NCI-H82 treated with DMSO at 0.1 percent for 48 hours (cell line): ENCODE measurements at regions not wholly inside any gene's neighbourhood (a gene's known extent, or its start where the extent isn't known, plus 50 kb on each side); places are given as distances from the start of the nearest gene placed in this dataset.
"Not testable (repeated sequence)": the region's sequence is repeated elsewhere in the genome, so short reads cannot be mapped to it uniquely, and the experiment has no call there.

Source experiments
- DNase-seq: peaks from one replicate; lab custom pipeline; 2025; ENCODE audit not compliant: unreplicated experiment; lab: John Stamatoyannopoulos, UW

GRCh38 chr14:34180434-34180833 is 229.6 kb upstream of the EGLN3 start:
- DNase-seq = no peak

GRCh38 chr14:34179727-34180126 is 228.9 kb upstream of the EGLN3 start:
- no peak for DNase-seq

GRCh38 chr14:34177466-34177865 is 226.6 kb upstream of the EGLN3 start:
- no peak for DNase-seq

- no peak for DNase-seq
Measured at GRCh38 chr14:34175574-34175973, 224.7 kb upstream of the EGLN3 start.

GRCh38 chr14:34174973-34175372 is 224.1 kb upstream of the EGLN3 start:
- DNase-seq = no peak

- DNase-seq = no peak
Measured at GRCh38 chr14:34173916-34174315, 223.0 kb upstream of the EGLN3 start.

GRCh38 chr14:34172550-34173368 is 221.9 kb upstream of the EGLN3 start:
- no peak for DNase-seq

- no peak for DNase-seq
Measured at GRCh38 chr14:34172173-34172451, 221.2 kb upstream of the EGLN3 start.

GRCh38 chr14:34171431-34172172 is 220.7 kb upstream of the EGLN3 start:
- no peak for DNase-seq

- no peak for DNase-seq
Measured at GRCh38 chr14:34170882-34171281, 220.0 kb upstream of the EGLN3 start.

GRCh38 chr14:34169561-34169960 is 218.7 kb upstream of the EGLN3 start:
- DNase-seq = no peak

GRCh38 chr14:34168656-34169055 is 217.8 kb upstream of the EGLN3 start:
- DNase-seq = no peak

- no peak for DNase-seq
Measured at GRCh38 chr14:34165847-34166350, 215.0 kb upstream of the EGLN3 start.

GRCh38 chr14:34164162-34164864 is 213.4 kb upstream of the EGLN3 start:
- DNase-seq = no peak

GRCh38 chr14:34161351-34162082 is 210.6 kb upstream of the EGLN3 start:
- DNase-seq = no peak

GRCh38 chr14:34160619-34161018 is 209.7 kb upstream of the EGLN3 start:
- no peak for DNase-seq

- DNase-seq = no peak
Measured at GRCh38 chr14:34157651-34158050, 206.8 kb upstream of the EGLN3 start.

GRCh38 chr14:34147461-34147860 is 196.6 kb upstream of the EGLN3 start:
- DNase-seq = no peak

GRCh38 chr14:34140127-34140526 is 189.3 kb upstream of the EGLN3 start:
- not testable (repeated sequence) for DNase-seq

GRCh38 chr14:34139160-34140121 is 188.6 kb upstream of the EGLN3 start:
- not testable (repeated sequence) for DNase-seq
